ENCODE measurements at regions not wholly inside any gene's neighbourhood (a gene's known extent, or its start where the extent isn't known, plus 50 kb on each side); places are given as distances from the start of the nearest gene placed in this dataset.

GRCh38 chr14:101078892-101079221 is 175.3 kb upstream of the RTL1 start:
- CTCF ChIA-PET (ENCODE audit: low intra/inter-chr PET ratio, low total read pairs) = no interaction called here
- DNase-seq (ENCODE audit: low spot score) = no peak

GRCh38 chr14:101080922-101081593 is 177.5 kb upstream of the RTL1 start:
- no peak overlapping the region for H3K4me3 ChIP-seq (replicated peaks in 1 of 3; ENCODE audit: insufficient read depth in 1 of 3, low read depth in 2 of 3, low read length in 3 of 3)
- no peaks in the 10 kb centered on the region for H3K4me1 ChIP-seq (ENCODE audit: insufficient read depth, low read length)
- no peaks in the 10 kb centered on the region for H3K36me3 ChIP-seq (replicated peaks in 1 of 2; ENCODE audit: control insufficient read depth in 1 of 2, insufficient read depth in 2 of 2, low read length in 2 of 2)
- WGBS (ENCODE audit: low lambda C conversion rate) = 0% methylated on average over 2 of the region's 2 CpGs
- no peaks in the 10 kb centered on the region for H3K9me3 ChIP-seq (ENCODE audit: low read length)
- no peaks in the 10 kb centered on the region for H4K20me1 ChIP-seq (ENCODE audit: insufficient read depth, low read length)
- intact Hi-C loops (cut with micrococcal nuclease; ENCODE audit: unreplicated experiment) (loop anchor here (5.0 kb wide), 1 partner anchor 179 kb away; the partner anchor contains the start of gene RTL1), in situ Hi-C loops (cut with HindIII; ENCODE audit: extremely low pct_ligation_motif_present, low pct_unique_long_range_greater_than_20kb) (no loop called here)
- ChIA-PET POLR2A (no interaction called here), CTCF (ENCODE audit: low intra/inter-chr PET ratio, low total read pairs) (no interaction called here)
- H3K9ac ChIP-seq (ENCODE audit: insufficient read depth, low read depth, low read length) = no peak overlapping the region
- no peak overlapping the region for H3K27ac ChIP-seq (ENCODE audit: extremely low read length, insufficient read depth, low read length)
- no peak overlapping the region for H3K4me2 ChIP-seq (ENCODE audit: low read depth, low read length)
- BruUV-seq (replicated peaks) = no TSS peak
- ATAC-seq (no peak), FAIRE-seq (no peak), DNase-seq (ENCODE audit: low spot score) (no peak)
- H2AFZ ChIP-seq (ENCODE audit: low read length) = no peak overlapping the region
- H3K27me3 ChIP-seq (ENCODE audit: control insufficient read depth in 1 of 2, insufficient read depth in 2 of 2, low read length in 2 of 2) = peaks cover 16 to 59% of the 10 kb centered on the region in 2 experiments; a peak in 4 of 5 replicates
- no peaks in the 10 kb centered on the region for H3K79me2 ChIP-seq (ENCODE audit: insufficient read depth, low read length)
- TF ChIP-seq HBP1 (CRISPR knock-in tag; IDR thresholded peaks at IDR 0.05; ENCODE audit: low read depth) = no peak
- TF ChIP-seq NBN (conservative IDR thresholded peaks at IDR 0.05) = no peak
- TF ChIP-seq ZNF251 (CRISPR knock-in tag; IDR thresholded peaks at IDR 0.05) = no peak
- TF ChIP-seq ZNF562 (CRISPR knock-in tag; IDR thresholded peaks at IDR 0.05; ENCODE audit: borderline replicate concordance) = no peak
- TF ChIP-seq RBM22 (optimal IDR thresholded peaks at IDR 0.05; ENCODE audit: low read length) = no peak
- no peak for TF ChIP-seq ZNF75D (CRISPR knock-in tag; IDR thresholded peaks at IDR 0.05; ENCODE audit: borderline replicate concordance)
- TF ChIP-seq SPEN (CRISPR knock-in tag; IDR thresholded peaks at IDR 0.05; ENCODE audit: low read depth) = no peak
- no peak for TF ChIP-seq STAT5B (CRISPR knock-in tag; IDR thresholded peaks at IDR 0.05)
- no peak for TF ChIP-seq ZNF44 (CRISPR knock-in tag; IDR thresholded peaks at IDR 0.05)
- TF ChIP-seq SMAD9 (CRISPR knock-in tag; IDR thresholded peaks at IDR 0.05) = no peak
- no peak for TF ChIP-seq NFYB (CRISPR knock-in tag; IDR thresholded peaks at IDR 0.05)
- no peak for TF ChIP-seq ZNF180 (CRISPR knock-in tag; IDR thresholded peaks at IDR 0.05; ENCODE audit: borderline replicate concordance, low read depth)
- no peak for TF ChIP-seq SRSF1 (optimal IDR thresholded peaks at IDR 0.05; ENCODE audit: low read depth, low read length)

More at GRCh38 chr14:101078892-101079221, 175.3 kb upstream of the RTL1 start:
- BruUV-seq (replicated peaks) = no TSS peak
- TF ChIP-seq MXD4 (CRISPR knock-in tag; IDR thresholded peaks at IDR 0.05) = no peak
- TF ChIP-seq TFDP2 (CRISPR knock-in tag; IDR thresholded peaks at IDR 0.05) = no peak
- TF ChIP-seq ATF7 (IDR thresholded peaks at IDR 0.05) = no peak
- no peak for TF ChIP-seq ATF7 (CRISPR knock-in tag; IDR thresholded peaks at IDR 0.05)
- no peak for TF ChIP-seq ZNF883 (CRISPR knock-in tag; IDR thresholded peaks at IDR 0.05; ENCODE audit: not compliant biosample characterization)
- no peak for TF ChIP-seq FOXM1 (CRISPR knock-in tag; IDR thresholded peaks at IDR 0.05)
- TF ChIP-seq TCF12 (IDR thresholded peaks at IDR 0.05) = no peak
- TF ChIP-seq TCF12 (CRISPR knock-in tag; IDR thresholded peaks at IDR 0.05) = no peak
- TF ChIP-seq SP4 (CRISPR knock-in tag; IDR thresholded peaks at IDR 0.05) = no peak
- TF ChIP-seq ZZZ3 (CRISPR knock-in tag; IDR thresholded peaks at IDR 0.05; ENCODE audit: borderline replicate concordance) = no peak
- no peak for TF ChIP-seq KMT2A (CRISPR knock-in tag; IDR thresholded peaks at IDR 0.05)
- Histone ChIP-seq H3K79me2 (ENCODE audit: insufficient read depth, low read length) (no peaks in the 10 kb centered on the region), H3K27ac (ENCODE audit: extremely low read length, insufficient read depth, low read length) (no peak overlapping the region), H3K4me3 (replicated peaks in 1 of 3; ENCODE audit: insufficient read depth in 1 of 3, low read depth in 2 of 3, low read length in 3 of 3) (no peak overlapping the region), H3K36me3 (replicated peaks in 1 of 2; ENCODE audit: control insufficient read depth in 1 of 2, insufficient read depth in 2 of 2, low read length in 2 of 2) (no peaks in the 10 kb centered on the region), H3K4me2 (ENCODE audit: low read depth, low read length) (no peak overlapping the region), H4K20me1 (ENCODE audit: insufficient read depth, low read length) (no peaks in the 10 kb centered on the region), H2AFZ (ENCODE audit: low read length) (no peak overlapping the region), H3K9me3 (ENCODE audit: low read length) (no peaks in the 10 kb centered on the region), H3K9ac (ENCODE audit: insufficient read depth, low read depth, low read length) (no peak overlapping the region), H3K4me1 (ENCODE audit: insufficient read depth, low read length) (no peaks in the 10 kb centered on the region), H3K27me3 (ENCODE audit: control insufficient read depth in 1 of 2, insufficient read depth in 2 of 2, low read length in 2 of 2) (peaks cover 18 to 64% of the 10 kb centered on the region in 2 experiments)
- no peak for ATAC-seq
- no peak for FAIRE-seq
- in situ Hi-C loops (cut with HindIII; ENCODE audit: extremely low pct_ligation_motif_present, low pct_unique_long_range_greater_than_20kb) = no loop called here
- intact Hi-C loops (cut with micrococcal nuclease; ENCODE audit: unreplicated experiment) = no loop called here
- POLR2A ChIA-PET = no interaction called here
- WGBS (ENCODE audit: low lambda C conversion rate) = 0% methylated on average over 3 of the region's 9 CpGs
